GM12872 (cell line): ENCODE measurements at regions not wholly inside any gene's neighbourhood (a gene's known extent, or its start where the extent isn't known, plus 50 kb on each side); places are given as distances from the start of the nearest gene placed in this dataset.

ENCODE experiments used
- TF ChIP-seq, protein P1 (sequence below): IDR thresholded peaks from 3 replicates; pipeline ENCODE4 v1.5.1; 2011; ENCODE audit warnings: low read depth, mild to moderate bottlenecking, low read length, moderate library complexity; ENCODE audit not compliant: insufficient read depth

DNA sequence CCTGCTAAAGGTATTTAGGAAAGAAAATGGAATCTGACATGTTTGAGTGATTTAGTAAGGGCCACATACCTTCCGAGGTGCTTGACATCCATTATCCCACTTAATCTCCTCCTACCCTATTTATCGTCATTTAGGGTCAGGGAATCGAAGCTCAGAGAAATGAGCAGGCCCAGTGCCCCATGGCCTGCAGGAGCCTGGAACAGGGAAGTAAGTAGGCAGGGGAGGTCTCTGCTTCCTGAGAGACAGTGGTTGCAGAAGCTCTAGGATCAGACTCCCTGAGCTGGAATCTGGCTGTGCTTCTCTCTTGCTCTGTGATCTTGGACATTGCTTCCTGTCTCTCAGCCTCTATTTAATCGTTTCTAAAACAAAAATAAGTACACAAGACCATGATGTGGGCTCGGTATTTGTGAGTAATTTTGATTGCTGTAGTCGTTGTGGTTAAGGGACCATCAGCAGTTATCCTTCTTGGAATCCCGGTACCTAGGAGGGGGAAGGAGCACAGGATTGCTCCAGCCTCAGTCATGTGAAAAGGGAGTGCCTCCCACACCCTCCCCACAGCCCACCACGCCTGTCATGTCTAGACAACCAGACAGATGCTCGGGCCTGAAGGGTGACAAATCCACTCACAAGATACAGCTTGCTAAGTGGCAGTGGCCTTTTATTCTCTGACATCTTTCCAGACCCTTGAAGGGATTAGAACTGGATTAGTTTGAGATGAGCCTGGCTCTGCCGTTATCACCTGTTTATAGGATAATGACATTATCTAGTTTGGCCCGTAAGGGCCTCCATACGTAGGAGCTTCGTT lies 169.2 kb upstream of the TSHZ3 start:
- TF ChIP-seq, protein P1, sequence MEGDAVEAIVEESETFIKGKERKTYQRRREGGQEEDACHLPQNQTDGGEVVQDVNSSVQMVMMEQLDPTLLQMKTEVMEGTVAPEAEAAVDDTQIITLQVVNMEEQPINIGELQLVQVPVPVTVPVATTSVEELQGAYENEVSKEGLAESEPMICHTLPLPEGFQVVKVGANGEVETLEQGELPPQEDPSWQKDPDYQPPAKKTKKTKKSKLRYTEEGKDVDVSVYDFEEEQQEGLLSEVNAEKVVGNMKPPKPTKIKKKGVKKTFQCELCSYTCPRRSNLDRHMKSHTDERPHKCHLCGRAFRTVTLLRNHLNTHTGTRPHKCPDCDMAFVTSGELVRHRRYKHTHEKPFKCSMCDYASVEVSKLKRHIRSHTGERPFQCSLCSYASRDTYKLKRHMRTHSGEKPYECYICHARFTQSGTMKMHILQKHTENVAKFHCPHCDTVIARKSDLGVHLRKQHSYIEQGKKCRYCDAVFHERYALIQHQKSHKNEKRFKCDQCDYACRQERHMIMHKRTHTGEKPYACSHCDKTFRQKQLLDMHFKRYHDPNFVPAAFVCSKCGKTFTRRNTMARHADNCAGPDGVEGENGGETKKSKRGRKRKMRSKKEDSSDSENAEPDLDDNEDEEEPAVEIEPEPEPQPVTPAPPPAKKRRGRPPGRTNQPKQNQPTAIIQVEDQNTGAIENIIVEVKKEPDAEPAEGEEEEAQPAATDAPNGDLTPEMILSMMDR = no peak

DNA sequence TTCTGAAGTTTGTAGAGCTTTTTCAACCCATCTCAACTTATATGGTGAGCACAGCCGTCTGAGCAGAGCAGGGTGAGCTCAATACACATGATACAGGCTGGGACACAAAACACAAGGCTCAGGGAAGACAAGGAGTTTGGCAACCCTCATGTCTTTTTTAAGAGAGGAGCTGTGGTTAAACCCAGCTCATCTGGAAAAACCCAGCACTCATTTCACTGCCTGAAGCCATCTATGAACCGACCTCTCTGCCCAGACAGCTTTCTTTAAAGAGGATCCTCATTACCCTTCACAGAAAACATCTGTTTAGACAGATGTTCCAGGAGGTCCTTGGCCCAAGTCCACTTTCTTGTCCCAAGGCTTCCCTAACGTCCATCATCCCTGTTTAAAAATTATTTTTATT lies 170.0 kb upstream of the TSHZ3 start:
- TF ChIP-seq, protein P1 = no peak

- TF ChIP-seq, protein P1 = no peak
Observed at GRCh38 chr19:31519908-31520307, 170.7 kb upstream of the TSHZ3 start.

DNA sequence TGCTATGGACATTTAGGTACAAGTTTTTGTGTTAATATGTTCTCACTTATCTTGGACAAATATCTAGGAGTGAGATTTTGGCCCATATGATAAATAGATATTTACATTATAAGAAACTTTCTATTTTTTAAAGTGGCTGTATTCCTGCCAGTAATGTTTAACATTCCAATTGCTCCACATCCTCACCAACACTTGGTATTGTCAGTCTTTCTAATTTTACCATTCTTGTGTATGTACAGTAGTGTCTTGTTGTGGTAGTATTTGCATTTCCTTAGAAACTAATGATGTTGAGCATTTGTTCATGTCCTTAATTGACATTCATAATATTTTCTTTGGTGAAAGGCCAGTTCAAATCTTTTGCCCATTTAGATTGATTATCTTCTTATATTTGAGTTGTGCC lies 171.4 kb upstream of the TSHZ3 start:
- TF ChIP-seq, protein P1 = no peak

DNA sequence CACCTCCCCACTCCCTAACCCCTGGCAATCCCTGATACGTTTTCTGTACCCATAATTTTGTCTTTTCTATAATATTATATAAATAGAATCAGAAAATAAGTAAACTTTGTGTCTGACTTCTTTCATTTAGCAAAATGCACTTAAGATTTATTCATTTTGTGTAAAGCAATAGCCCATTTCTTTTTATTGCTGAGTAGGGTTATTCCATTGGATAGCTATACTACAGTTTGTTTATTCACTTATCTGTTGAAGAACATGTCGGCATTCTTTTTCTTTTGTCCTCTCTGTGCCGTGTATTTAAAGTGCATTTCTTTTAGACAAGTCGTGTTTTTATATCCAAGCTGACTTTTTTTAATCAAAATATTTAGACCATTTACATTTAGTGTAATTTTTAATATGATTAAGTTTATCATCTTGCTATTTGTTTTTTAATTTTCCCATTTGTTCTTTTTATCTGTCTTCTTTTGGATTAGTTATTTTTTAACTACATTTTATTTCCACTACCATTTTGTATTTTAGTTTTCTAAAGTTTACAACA lies 176.4 kb upstream of the TSHZ3 start:
- TF ChIP-seq, protein P1 = no peak

- TF ChIP-seq, protein P1 = no peak
Observed at GRCh38 chr19:31527443-31527842, 178.2 kb upstream of the TSHZ3 start.

DNA sequence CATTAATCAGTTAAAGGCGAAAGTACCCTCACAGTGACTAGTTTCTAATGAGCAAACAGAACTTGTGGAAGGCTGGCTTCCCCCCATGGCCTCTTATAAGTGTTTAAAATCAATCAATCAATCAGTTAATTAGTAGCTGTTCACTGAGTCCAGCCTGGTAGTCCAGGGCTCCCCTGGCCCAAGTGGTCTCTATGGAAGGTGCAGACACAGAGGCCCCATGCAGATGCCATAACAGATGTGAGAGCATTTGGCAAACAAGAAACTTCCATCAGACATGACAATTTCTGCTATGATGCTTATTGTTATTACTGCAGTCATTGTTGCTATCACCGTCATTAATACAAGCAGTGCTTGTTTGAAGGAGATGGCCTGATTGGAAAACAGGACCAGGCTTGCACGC lies 179.0 kb upstream of the TSHZ3 start:
- TF ChIP-seq, protein P1 = no peak
